Transverse colon (tissue), 4 donors: ENCODE measurements at regions not wholly inside any gene's neighbourhood (a gene's known extent, or its start where the extent isn't known, plus 50 kb on each side); places are given as distances from the start of the nearest gene placed in this dataset.

Experiments used
- DNase-seq: peaks from one replicate; pipeline ENCODE4 v3.0.0-alpha.2; 2019
- H3K27ac ChIP-seq, 4 donors: fragments of 200-600 bp; sonication (generic); 2 replicates each; pipeline ENCODE4 v1.5.1; 2016 to 2018; ENCODE audit warnings: inconsistent platforms in 4 of 4
- H3K27me3 ChIP-seq: fragments of 200-600 bp; sonication (generic); 2 replicates; pipeline ENCODE4 v1.5.1; 2017; ENCODE audit warnings: inconsistent platforms
- H3K36me3 ChIP-seq, 4 donors: fragments of 200-600 bp; sonication (generic); 2 replicates each; pipeline ENCODE4 v1.5.1; 2017 to 2019; ENCODE audit warnings: inconsistent platforms in 4 of 4
- H3K4me1 ChIP-seq, 4 donors: fragments of 200-600 bp; sonication (generic); 2 replicates each; pipeline ENCODE4 v1.5.1; 2017 to 2020; ENCODE audit warnings: inconsistent platforms in 4 of 4
- H3K4me3 ChIP-seq, 4 donors: fragments of 200-600 bp; sonication (generic); 1 replicate in 1 of 4; 2 replicates in 3 of 4; pipeline versions ENCODE4 v1.5.1 to v1.6.1; 2017 to 2019; ENCODE audit warnings: inconsistent platforms in 4 of 4
- H3K9me3 ChIP-seq, 2 donors: fragments of 200-600 bp; sonication (generic); 2 replicates each; pipeline ENCODE4 v1.5.1; 2017 to 2019; ENCODE audit warnings: inconsistent platforms in 2 of 2
- EP300 ChIP-seq: sonication (generic); formaldehyde crosslinking; IDR thresholded peaks from one replicate; pipeline ENCODE4 v1.6.1; 2017; ENCODE audit warnings: antibody characterized with exemption, low read depth
- POLR2A ChIP-seq: fragments of 450-650 bp; IDR thresholded peaks from one replicate; pipeline ENCODE4 v1.6.1; 2016; ENCODE audit warnings: antibody characterized with exemption, mild to moderate bottlenecking, moderate library complexity
- POLR2AphosphoS5 ChIP-seq, 3 donors: sonication (generic); formaldehyde crosslinking; IDR thresholded peaks; one replicate each; pipeline ENCODE4 v1.6.1; 2016; ENCODE audit warnings: antibody characterized with exemption in 3 of 3
- WGBS, 2 donors: methylation state at CpG; one replicate each; pipeline ENCODE4 v1.1.5; 2018; ENCODE audit warnings: low coverage in 1 of 2; 5-methylcytosine and 5-hydroxymethylcytosine counted together
- in situ Hi-C, 4 donors: fragments of 200-750 bp; cut with MboI; loops; one replicate each; pipeline versions ENCODE4 v1.15.0 to v1.15.1; 2017; ENCODE audit warnings: low sequenced_read_pairs in 3 of 4, low pct_ligation_motif_present in 1 of 4, low pct_unique_long_range_greater_than_20kb in 1 of 4
- intact Hi-C: fragments of 100-400 bp; cut with DNase I; formaldehyde crosslinking; loops from one replicate; pipeline ENCODE4 v1.15.1; 2023; ENCODE audit warnings: low total_unique reads
- TF ChIP-seq, protein P1 (sequence below), 5 experiments: fragments of 200-600 bp in 3 of 5; fragments of 450-650 bp in 2 of 5; sonication (generic) in 3 of 5; IDR thresholded peaks; 1 replicate in 2 of 5; 2 replicates in 3 of 5; pipeline ENCODE4 v1.5.1; 2016 to 2017; ENCODE audit warnings: antibody characterized with exemption in 5 of 5, inconsistent platforms in 3 of 5, mild to moderate bottlenecking in 2 of 5, moderate library complexity in 1 of 5

DNA sequence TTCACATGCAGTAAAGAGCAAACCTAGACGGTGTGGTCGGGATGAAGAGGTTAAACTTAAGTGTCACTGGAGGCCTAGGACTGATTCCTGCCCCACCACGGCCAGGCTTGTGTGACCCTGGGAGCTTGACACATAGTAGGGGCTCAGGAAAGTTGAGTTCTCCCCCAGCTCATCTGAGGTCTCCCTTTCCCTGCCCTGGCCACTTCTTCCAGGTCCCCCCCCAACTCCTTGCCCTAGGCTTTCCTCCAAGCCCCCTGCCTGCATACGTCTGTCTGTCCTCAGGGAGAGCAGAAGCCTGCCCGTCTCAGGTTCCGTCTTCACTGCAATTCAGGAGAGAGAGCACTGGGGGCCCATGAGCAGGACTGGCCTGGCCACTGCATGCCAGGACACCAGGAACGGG lies 225.8 kb downstream of the PTPRU start:
- 78% methylated on average over 7 of the region's 7 CpGs; no CpG with 5 or more reads in 1 of the 2 donors for WGBS, 2 donors
- no peak overlapping the region for H3K4me3 ChIP-seq
- no peak for DNase-seq
- H3K9me3 ChIP-seq: peaks cover 0 to 7% of the 10 kb centered on the region in 2 donors
- peaks cover 8% of the 10 kb centered on the region for H3K27me3 ChIP-seq
- intact Hi-C loops (no loop called here), in situ Hi-C loops (no loop called here)
- TF ChIP-seq, protein P1, sequence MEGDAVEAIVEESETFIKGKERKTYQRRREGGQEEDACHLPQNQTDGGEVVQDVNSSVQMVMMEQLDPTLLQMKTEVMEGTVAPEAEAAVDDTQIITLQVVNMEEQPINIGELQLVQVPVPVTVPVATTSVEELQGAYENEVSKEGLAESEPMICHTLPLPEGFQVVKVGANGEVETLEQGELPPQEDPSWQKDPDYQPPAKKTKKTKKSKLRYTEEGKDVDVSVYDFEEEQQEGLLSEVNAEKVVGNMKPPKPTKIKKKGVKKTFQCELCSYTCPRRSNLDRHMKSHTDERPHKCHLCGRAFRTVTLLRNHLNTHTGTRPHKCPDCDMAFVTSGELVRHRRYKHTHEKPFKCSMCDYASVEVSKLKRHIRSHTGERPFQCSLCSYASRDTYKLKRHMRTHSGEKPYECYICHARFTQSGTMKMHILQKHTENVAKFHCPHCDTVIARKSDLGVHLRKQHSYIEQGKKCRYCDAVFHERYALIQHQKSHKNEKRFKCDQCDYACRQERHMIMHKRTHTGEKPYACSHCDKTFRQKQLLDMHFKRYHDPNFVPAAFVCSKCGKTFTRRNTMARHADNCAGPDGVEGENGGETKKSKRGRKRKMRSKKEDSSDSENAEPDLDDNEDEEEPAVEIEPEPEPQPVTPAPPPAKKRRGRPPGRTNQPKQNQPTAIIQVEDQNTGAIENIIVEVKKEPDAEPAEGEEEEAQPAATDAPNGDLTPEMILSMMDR (IDR thresholded peaks at IDR 0.05): no peak
- TF ChIP-seq POLR2A (no peak), POLR2AphosphoS5 (IDR thresholded peaks at IDR 0.05) (no peak), EP300 (no peak)
- no peaks in the 10 kb centered on the region for H3K4me1 ChIP-seq
- H3K27ac ChIP-seq: no peak overlapping the region
- no peaks in the 10 kb centered on the region for H3K36me3 ChIP-seq

GRCh38 chr1:29461115-29461739 lies 224.9 kb downstream of the PTPRU start:
- TF ChIP-seq POLR2AphosphoS5 (IDR thresholded peaks at IDR 0.05) (no peak), POLR2A (no peak), EP300 (no peak)
- TF ChIP-seq, protein P1 (IDR thresholded peaks at IDR 0.05): no peak
- no peaks in the 10 kb centered on the region for H3K4me1 ChIP-seq
- peaks cover 0 to 7% of the 10 kb centered on the region in 2 donors for H3K9me3 ChIP-seq
- H3K4me3 ChIP-seq: no peak overlapping the region
- WGBS, 2 donors: 84% methylated on average over 7 of the region's 7 CpGs; no CpG with 5 or more reads in 1 of the 2 donors
- no peaks in the 10 kb centered on the region for H3K36me3 ChIP-seq
- intact Hi-C loops: no loop called here
- peaks cover 8% of the 10 kb centered on the region for H3K27me3 ChIP-seq
- no peak overlapping the region for H3K27ac ChIP-seq
- no peak for DNase-seq
- in situ Hi-C loops: no loop called here

GRCh38 chr1:29460694-29461093 lies 224.4 kb downstream of the PTPRU start:
- intact Hi-C loops: no loop called here
- H3K4me3 ChIP-seq: no peak overlapping the region
- no peak overlapping the region for H3K27ac ChIP-seq
- no peaks in the 10 kb centered on the region for H3K36me3 ChIP-seq
- H3K4me1 ChIP-seq: no peaks in the 10 kb centered on the region
- DNase-seq: no peak
- H3K27me3 ChIP-seq: peaks cover 8% of the 10 kb centered on the region
- in situ Hi-C loops: no loop called here
- TF ChIP-seq EP300: no peak
- no peak for TF ChIP-seq POLR2AphosphoS5 (IDR thresholded peaks at IDR 0.05)
- no peak for TF ChIP-seq POLR2A
- TF ChIP-seq, protein P1 (IDR thresholded peaks at IDR 0.05): no peak
- peaks cover 0 to 7% of the 10 kb centered on the region in 2 donors for H3K9me3 ChIP-seq

DNA sequence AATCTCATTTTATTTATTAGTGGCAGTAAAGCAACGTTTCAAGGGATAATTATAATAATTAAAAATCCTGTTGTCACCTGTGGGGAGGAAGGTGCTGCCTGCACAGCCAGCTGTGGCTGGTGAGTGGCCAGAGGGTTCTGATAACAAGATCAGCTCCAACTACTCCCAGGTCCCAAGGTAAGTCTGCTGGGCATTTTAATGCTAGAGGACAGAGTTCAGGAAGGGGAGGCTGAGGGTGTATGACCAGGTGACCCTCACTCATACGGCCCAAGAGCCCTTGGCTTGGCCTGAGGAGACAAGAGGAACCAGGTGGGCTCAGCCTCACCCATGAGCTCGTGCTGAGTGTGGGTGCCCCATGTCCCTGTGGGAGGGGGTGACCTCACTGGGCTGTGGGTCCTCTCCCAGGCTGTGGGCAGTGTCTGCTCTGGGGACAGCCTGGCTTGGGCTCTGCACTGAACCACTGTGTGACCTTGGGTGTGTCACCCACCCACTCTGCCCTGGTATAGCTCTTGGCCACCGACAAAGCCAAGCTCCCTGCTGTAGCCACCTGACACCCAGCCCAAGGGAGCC lies 223.8 kb downstream of the PTPRU start:
- Histone ChIP-seq H3K27ac (no peak overlapping the region), H3K4me1 (no peaks in the 10 kb centered on the region), H3K27me3 (peaks cover 8% of the 10 kb centered on the region), H3K36me3 (no peaks in the 10 kb centered on the region), H3K4me3 (no peak overlapping the region), H3K9me3 (peaks cover 0 to 7% of the 10 kb centered on the region in 2 donors)
- TF ChIP-seq POLR2A (no peak), POLR2AphosphoS5 (IDR thresholded peaks at IDR 0.05) (no peak), EP300 (no peak)
- TF ChIP-seq, protein P1 (IDR thresholded peaks at IDR 0.05): no peak
- in situ Hi-C loops: no loop called here
- DNase-seq: no peak
- 30% methylated on average over 3 of the region's 4 CpGs; no CpG with 5 or more reads in 1 of the 2 donors for WGBS, 2 donors
- intact Hi-C loops: no loop called here
